ENCODE measurements at regions not wholly inside any gene's neighbourhood (a gene's known extent, or its start where the extent isn't known, plus 50 kb on each side); places are given as distances from the start of the nearest gene placed in this dataset.

GRCh38 chr6:44042989-44043478 lies 84.2 kb downstream of the MRPL14 start:
- TF ChIP-seq, protein P1, sequence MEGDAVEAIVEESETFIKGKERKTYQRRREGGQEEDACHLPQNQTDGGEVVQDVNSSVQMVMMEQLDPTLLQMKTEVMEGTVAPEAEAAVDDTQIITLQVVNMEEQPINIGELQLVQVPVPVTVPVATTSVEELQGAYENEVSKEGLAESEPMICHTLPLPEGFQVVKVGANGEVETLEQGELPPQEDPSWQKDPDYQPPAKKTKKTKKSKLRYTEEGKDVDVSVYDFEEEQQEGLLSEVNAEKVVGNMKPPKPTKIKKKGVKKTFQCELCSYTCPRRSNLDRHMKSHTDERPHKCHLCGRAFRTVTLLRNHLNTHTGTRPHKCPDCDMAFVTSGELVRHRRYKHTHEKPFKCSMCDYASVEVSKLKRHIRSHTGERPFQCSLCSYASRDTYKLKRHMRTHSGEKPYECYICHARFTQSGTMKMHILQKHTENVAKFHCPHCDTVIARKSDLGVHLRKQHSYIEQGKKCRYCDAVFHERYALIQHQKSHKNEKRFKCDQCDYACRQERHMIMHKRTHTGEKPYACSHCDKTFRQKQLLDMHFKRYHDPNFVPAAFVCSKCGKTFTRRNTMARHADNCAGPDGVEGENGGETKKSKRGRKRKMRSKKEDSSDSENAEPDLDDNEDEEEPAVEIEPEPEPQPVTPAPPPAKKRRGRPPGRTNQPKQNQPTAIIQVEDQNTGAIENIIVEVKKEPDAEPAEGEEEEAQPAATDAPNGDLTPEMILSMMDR (IDR thresholded peaks at IDR 0.05; ENCODE audit: borderline replicate concordance, extremely low read depth, low read length, poor library complexity, severe bottlenecking), result no peak
- TF ChIP-seq EZH2 (IDR thresholded peaks at IDR 0.05; ENCODE audit: borderline replicate concordance, low read depth, low read length, severe bottlenecking), result no peak

All from DND-41 (cell line).